HCEC 1CT (cell line): ENCODE measurements at regions not wholly inside any gene's neighbourhood (a gene's known extent, or its start where the extent isn't known, plus 50 kb on each side); places are given as distances from the start of the nearest gene placed in this dataset.
"Not testable (repeated sequence)": the region's sequence is repeated elsewhere in the genome, so short reads cannot be mapped to it uniquely, and the experiment has no call there.

ENCODE experiments used
- DNase-seq: peaks from one replicate; pipeline ENCODE4 v3.0.0-alpha.2; 2017

- DNase-seq: no peak
Observed at GRCh38 chr3:146739203-146739671, 134.1 kb upstream of the PLSCR5 start.

DNA sequence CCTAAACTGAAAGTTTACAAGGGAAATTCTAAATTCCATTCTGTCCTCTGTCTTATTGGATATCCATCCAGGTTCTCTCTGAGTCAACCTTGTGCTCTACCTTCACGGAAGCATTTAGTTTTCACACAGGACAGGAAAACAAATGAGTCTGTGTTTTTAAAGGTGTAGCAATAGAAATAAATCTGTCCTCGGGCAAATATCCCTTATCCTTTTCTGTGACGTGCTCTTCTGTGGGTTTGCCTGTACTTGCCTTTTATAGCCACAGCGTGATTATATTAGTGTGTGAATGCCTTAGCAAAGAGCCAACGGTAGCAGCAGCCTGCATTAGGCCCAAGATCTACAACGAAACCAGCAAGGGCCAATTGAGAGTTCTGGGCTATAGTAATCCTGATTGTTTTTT is 127.2 kb upstream of the PLSCR5 start:
- no peak for DNase-seq

DNA sequence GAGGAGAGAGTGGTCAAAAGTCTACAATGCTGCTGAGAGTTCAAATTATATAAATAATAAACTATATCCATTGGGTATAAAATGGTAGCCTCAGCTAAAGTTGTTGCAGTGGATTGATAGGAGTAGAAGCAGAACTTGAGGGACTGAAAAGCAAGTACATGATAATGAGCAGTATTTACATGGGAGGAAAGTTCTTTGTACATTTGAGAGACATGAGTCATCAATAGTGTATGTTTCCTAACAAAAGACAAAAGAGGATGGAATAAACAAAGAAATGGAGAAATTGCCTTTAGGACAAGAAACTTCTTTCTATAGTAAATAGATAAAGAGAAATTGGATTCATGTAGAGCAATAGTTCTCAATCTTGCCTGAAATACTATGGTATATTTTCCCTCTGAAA is 110.0 kb upstream of the PLSCR5 start:
- peak; percentile 40 for DNase-seq

DNA sequence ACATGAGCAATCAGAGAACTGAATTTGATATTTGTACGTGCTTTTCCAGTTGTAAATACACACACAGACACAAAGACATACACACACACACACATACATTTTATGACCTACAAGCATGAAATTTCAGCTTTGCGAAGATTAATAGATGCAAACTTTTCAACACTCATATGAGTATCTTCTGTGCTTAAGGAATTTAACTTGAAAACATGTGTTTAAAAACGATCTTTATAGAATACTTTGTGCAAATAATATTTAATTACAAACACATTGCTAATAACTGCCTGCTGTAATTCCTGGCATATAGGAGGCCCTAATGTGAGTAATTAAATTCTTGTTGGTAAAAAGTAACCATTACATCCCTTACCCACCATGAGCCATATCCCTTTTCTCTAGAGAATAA is 107.7 kb upstream of the PLSCR5 start:
- no peak for DNase-seq

- peak; percentile 44 for DNase-seq
Observed at GRCh38 chr3:146709969-146710368, 104.8 kb upstream of the PLSCR5 start.

GRCh38 chr3:146705225-146705624 is 100.1 kb upstream of the PLSCR5 start:
- DNase-seq: no peak

DNA sequence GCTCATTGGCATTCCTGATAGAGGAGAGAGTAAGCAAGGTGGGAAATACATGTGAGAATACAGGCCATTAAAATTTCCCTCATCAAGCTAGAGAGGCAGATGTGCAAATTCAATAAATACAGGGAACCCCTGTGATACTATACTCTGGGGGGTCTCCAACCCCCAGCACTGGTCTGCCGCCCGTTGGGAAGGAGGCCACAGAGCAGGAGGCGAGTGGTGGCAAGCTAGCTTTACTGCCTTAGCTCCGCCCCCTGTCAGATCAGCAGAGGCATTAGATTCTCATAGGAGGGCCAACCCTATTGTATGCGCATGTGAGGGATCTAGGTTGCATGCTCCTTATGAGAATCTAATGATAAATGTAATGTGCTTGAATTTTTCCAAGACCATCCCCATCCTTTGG is 97.1 kb upstream of the PLSCR5 start:
- DNase-seq: no peak

DNA sequence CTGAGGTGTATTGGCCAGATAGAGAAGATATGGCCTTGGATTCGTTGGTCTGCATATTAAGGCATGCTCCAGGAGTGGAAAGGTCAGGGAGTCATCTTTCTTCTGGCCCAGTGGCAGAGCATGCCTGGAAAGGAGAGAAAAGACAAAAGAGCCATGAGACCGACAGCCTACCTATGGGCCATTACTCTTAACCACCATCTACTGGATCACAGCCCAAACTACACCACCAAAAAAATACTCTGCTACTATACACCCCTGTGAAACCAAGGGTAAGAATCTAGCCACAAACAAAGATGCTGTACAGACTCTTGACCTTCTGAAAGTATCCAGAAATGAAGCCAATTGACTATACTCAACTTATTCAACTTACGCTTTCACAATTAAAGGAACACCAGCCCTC is 96.1 kb upstream of the PLSCR5 start:
- no peak for DNase-seq

DNA sequence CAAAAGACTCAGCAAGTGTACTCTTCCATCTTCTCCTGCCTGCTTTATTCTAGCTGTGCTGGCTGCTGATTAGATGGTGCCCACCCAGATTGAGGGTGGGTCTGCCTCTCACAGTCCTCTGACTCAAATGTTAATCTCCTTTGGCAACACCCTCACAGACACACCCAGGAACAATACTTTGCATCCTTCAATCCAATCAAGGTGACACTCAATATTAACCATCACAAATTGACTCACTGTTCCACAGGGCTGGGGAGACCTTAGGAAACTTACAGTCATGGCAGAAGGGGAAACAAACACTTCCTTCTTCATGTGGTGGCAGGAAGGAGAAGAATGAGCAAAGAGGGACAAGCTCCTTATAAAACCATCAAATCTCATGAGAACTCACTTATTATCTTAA is 94.9 kb upstream of the PLSCR5 start:
- not testable (repeated sequence) for DNase-seq

GRCh38 chr3:146692254-146692653 is 87.1 kb upstream of the PLSCR5 start:
- no peak for DNase-seq

DNA sequence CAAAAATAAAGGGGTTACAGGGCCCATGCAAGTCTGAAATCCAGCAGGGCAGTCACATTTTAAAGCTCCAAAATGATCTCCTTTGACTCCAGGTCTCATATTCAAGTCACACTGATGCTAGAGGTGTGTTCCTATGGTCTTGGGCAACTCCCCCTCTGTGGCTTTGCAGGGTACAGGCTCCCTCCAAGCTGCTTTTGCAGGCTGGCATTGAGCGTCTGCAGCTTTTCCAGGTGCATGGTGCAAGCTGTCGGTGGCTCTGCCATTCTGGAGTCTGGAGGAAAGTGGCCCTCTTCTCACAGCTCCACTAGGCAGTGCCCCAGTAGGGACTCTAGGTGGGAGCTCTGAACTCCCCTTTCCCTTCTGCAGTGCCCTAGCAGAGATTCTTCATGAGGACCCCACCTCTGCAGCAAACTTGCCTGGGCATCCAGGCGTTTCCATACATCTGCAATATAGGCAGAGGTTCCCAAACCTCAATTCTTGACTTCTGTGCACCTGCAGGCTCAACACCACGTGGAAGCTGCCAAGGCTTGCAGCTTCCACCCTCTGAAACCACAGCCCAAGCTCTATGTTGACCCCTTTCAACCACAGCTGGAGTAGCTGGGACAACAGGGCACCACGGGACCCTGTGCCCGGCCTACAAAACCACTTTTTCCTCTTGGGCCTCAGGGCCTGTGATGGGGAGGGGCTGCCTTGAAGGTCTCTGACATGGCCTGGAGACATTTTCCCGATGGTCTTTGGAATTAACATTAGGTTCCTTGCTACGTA is 80.1 kb upstream of the PLSCR5 start:
- no peak for DNase-seq

GRCh38 chr3:146682171-146682570 is 77.0 kb upstream of the PLSCR5 start:
- peak; percentile 31 for DNase-seq

- DNase-seq: no peak
Observed at GRCh38 chr3:146680617-146681016, 75.5 kb upstream of the PLSCR5 start.

GRCh38 chr3:146679995-146680394 is 74.8 kb upstream of the PLSCR5 start:
- DNase-seq: no peak

DNA sequence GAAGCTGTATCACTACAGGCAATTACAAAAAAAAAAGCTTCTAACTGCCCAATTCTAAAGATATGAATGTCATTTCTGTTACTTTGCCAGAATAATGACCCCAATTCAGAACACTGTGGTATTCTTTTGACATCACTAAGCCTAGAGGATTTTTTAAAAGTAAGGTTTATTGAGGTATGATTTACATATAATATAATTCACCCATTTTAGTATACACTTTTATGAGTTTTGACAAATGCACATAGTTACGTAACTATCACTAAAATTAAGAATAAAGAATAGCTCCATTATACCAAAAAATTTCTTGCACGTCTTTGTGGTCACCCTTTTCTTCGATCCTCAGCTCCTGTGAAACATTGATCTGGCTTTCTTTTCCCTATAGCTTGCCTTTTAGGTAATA is 74.0 kb upstream of the PLSCR5 start:
- no peak for DNase-seq

DNA sequence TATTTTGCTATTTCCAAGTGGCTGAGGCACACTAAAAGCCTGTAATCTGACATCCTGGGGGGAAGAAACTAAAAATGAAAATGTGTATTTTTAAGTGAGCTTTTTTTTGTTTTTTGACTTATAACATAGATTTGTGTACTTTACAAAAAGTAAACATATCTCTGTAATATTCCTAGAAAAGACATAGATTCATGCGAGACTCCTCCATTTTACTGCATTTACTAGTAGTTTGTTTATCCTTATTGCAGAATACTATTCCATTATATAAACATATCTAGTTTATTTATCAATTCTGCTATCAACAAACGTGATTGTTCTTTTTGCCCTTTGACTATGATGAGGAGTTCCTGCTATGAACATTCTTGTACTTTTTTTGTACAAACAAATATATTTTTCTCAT is 67.8 kb upstream of the PLSCR5 start:
- no peak for DNase-seq

DNA sequence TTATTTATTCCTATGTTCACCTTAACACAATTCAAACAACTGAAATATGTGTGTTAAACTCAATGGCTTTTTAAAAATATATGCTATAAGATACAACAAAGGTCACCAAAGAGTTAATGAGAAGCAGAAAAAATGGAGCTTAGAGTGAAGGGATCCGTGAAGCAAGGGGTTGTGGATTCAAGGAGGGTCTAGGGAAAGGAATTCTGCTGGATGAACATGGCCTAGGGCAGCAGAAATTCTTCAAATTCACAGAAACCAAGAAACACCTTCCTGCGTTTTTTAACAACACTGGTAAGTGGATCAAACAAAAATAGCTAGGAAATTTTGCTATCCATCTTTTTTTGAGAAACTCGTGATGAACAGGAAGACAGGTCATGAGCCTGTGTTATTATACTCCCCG is 59.3 kb upstream of the PLSCR5 start:
- no peak for DNase-seq

DNA sequence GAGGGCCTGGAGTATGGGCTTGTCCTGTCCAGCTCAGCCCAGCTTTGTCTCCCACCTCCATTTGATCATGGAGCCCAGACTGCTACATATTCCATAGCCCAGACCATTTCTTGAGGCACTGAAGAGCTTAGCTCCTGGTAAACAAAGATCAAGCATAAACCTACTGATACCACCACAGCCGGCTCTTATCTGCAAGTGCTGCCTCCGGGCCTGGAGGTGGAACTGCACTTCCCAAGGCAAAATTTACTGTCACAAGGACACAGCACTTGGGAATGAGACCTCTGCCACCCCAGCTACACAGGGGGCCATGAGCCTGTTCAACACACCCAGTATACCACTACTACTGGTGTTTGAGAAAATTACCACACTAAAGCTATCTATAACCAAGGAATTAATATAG is 53.7 kb upstream of the PLSCR5 start:
- no peak for DNase-seq

GRCh38 chr3:146655333-146655996 is 50.3 kb upstream of the PLSCR5 start:
- DNase-seq: no peak
